GM19372 (cell line): ENCODE measurements at regions not wholly inside any gene's neighbourhood (a gene's known extent, or its start where the extent isn't known, plus 50 kb on each side); places are given as distances from the start of the nearest gene placed in this dataset.

ENCODE experiments used
- ATAC-seq: cut with Tn5 transposase; IDR thresholded peaks from one replicate; pipeline ENCODE4 v1.9.1; 2021; ENCODE audit warnings: mild to moderate bottlenecking, low read depth, moderate library complexity; ENCODE audit not compliant: unreplicated experiment

- ATAC-seq, result peak; percentile 53
Observed at GRCh38 chr13:40101708-40102359, 446.4 kb downstream of the COG6 start.

DNA sequence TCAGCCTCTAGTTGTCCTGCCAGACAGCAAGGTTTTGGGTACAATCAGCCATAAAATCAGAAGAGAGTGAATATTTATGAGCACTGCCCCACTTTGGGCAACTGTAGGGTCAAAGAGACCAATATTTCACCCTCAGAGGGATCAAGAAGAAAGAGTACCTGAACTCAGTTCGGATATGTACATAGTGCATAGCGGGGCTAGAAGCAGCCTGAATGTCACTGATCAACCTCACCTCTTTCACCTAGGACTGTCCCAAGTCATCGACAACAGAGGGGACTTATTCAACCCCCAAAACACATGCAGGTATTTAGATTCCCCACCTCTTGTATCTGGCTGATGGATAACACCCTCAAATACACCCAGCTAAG is 446.9 kb downstream of the COG6 start:
- ATAC-seq, result no peak

DNA sequence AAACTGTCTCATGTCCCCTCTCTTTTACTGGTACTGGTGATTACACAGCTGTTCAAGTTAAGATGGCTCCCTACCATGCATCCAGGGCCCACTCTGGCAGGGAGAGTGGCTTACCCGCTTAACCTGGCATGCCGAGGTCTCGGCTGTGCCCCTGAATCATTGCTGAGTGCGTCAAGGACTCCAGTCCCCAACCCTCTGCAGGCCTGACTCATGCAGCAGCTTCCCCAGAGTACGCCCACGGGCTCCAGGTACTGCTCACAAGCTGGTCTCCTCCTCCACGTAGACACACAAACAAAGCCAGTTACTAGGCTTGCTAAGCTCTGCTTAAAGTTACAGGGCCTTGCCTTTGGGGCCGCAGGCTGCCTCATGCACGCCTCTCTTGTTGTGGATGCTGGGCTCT is 447.4 kb downstream of the COG6 start:
- no peak for ATAC-seq

GRCh38 chr13:40103864-40104263 is 448.4 kb downstream of the COG6 start:
- ATAC-seq, result no peak

GRCh38 chr13:40105231-40105630 is 449.8 kb downstream of the COG6 start:
- ATAC-seq, result no peak

- no peak for ATAC-seq
Observed at GRCh38 chr13:40109351-40109844, 453.9 kb downstream of the COG6 start.

DNA sequence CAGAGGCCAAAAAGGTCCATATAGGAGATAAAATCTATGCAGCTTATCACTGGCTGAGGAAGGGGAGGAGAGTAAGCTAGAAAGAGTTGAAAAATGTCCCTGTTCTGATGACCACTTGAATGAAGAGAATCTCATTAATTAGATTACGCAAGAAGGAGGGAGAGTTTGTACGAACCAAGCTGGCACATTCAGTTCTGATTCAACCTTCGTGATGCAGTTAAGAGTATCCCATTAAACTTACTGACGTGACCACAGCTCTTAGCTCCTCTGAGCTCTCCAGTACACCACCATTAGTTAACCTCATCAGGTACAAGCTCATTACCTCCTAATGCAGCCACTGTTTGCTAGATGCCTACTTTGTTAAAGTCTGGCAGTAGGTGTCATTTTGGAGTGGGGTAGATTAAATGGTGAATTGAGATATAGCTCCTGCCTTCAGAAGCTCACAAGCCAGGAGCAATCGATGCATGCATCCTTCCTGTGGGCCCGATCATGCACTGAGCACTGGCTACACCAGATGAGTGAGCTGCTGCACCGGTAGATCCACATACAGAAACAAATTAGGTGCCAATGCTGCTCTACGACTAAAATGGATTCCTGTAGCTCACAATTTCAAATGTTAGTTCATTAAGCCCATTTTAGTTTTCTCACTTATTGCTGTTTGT is 458.3 kb downstream of the COG6 start:
- ATAC-seq, result no peak

DNA sequence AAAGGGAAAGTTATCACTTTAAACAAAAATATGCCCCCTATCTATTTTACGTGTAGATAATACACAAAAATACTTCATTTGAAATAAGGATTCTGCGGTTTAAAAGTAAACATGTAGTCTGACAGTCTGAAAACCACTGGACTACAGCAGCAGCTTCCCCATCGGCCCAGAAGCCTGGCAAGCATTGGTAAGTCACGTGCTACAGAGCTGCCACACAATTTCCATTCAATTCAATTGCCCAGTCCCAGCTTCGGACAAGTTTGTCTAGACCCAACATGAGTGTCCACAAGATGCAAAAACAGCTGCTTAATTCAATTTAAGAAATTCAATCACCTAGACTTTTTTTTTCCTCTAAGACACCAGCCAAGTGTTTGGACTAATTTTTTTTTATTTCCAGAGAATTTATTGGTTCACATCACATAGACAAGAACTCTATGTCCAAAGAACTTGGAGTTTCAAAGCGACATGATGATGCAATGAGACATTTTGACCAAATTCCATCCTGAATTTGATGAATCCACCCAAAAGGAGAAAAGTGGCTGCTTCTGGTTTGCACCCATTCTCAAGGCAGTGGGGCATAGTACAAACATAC is 458.9 kb downstream of the COG6 start:
- no peak for ATAC-seq

DNA sequence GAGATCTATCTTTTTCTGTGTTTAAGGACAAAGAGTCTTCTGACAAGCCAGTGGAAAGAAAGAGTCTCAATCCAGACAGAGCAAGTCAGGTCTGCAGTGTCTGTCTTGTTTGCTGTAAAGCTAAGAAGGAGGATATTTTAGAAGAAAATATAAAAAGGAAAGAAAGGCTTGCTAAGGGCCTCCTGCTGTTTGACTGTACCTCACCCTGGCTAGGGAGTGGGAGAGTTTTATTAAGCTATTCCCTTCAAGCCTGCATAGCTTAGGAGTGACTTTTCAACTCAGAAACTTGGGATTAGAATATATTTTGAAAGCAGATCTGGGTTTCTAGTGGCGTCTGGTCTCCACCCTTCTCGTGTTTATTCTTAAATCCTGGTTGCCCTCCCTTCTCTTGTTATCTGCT is 460.0 kb downstream of the COG6 start:
- ATAC-seq, result no peak

- ATAC-seq, result peak; percentile 92
Observed at GRCh38 chr13:40116008-40116407, 460.5 kb downstream of the COG6 start.

GRCh38 chr13:40118337-40118736 is 462.9 kb downstream of the COG6 start:
- no peak for ATAC-seq

- ATAC-seq, result no peak
Observed at GRCh38 chr13:40119852-40120251, 464.4 kb downstream of the COG6 start.

DNA sequence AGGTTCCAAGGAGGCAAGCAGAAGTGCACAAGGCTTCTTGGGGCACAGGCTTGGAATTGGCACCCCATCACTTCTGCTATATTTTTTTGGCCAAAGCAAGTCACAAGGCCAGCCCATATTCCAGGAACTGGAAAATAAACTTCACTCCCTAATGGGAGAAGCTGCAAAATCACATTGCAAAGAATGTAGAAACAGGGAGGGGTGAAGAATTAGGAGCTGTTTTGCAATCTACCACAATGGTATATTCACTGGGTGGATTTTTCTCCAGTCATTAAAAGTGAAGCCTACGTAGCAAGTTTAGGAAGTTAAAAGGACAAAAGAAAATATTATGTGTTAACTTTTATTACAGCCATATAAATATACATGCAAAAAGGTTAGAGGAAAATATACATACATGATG is 464.8 kb downstream of the COG6 start:
- ATAC-seq, result no peak

DNA sequence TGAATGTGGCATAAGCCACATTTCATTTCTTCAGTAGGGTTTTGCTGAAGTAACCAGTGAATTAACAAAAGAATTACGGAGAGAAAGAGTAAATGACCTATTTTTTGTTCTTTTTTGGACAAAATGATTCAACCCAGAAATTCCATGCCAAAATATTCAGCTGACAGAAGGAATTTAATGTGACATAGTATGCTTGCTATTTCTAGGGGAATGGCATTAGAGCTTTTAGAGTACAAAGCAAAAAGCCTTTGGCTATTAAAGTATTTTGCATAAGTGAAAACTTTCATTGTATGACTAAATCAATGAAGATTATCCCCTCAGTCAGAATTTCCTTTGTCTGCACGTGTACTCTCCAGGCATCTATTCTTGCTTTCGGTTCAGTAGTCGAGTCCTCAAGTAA is 465.3 kb downstream of the COG6 start:
- no peak for ATAC-seq

GRCh38 chr13:40121722-40122121 is 466.3 kb downstream of the COG6 start:
- no peak for ATAC-seq

GRCh38 chr13:40123962-40124632 is 468.6 kb downstream of the COG6 start:
- ATAC-seq, result no peak

GRCh38 chr13:40124633-40125015 is 469.2 kb downstream of the COG6 start:
- no peak for ATAC-seq

GRCh38 chr13:40125336-40125735 is 469.9 kb downstream of the COG6 start:
- ATAC-seq, result no peak

- no peak for ATAC-seq
Observed at GRCh38 chr13:40126306-40127085, 471.0 kb downstream of the COG6 start.

DNA sequence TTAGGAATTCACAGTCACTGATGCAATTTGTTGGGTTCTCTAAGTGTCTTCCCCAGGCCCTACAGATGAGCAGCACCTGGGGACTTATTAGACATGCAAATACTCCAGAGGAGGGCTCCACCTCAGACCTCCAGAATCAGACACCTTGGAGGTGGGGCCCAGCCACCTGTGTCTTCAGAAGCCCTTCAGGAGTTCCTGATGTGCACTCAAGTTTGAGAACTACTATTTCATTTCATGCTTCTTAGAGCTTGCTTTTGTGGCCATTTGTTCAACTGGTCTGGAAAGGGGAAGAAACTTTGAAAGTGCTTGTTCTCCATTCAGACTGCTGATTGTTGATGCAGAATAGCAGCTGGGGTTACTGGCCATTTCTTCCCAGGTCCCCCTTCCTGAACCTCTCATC is 472.0 kb downstream of the COG6 start:
- no peak for ATAC-seq

DNA sequence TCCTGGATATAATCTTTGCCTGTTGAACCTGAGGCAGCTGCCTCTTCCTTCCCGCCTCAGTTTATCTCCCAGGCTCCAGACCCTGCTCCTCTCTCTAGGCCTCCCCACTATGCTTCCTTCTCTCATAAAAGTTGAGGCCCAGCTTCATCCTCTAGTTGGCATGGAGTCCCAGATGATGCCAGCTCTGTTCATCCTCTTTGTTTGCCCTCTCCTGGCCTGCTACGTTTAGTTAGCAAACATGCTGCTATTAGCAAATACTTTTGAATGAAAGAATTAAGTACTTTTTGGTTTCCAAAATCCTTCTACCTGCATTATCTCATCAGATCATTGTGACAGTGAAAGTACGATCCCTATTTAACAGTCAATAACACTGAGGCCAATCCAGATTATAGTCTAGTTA is 472.5 kb downstream of the COG6 start:
- ATAC-seq, result no peak
